ENCODE measurements at regions not wholly inside any gene's neighbourhood (a gene's known extent, or its start where the extent isn't known, plus 50 kb on each side); places are given as distances from the start of the nearest gene placed in this dataset.

DNA sequence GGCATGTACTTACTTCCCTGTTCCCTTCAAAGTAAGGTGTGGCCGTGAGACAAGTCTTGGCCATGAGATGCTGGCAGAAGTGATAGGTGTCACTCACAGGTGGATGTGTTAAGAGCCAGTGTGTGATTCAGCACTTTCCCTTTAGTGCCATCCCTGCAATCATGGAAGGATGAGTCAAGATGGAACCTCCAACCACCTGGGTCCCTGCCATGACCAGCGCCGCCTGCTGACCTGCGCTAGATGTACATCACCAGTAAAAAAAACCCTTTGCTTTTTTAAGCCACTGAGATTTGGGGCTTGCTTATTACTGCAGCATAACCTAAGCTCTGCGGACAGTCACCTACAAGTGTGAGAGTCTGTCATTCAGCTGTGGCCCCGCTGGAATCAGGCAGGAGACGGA is 71.7 kb downstream of the TOMM20 start:
- H3K9me3 ChIP-seq (ENCODE audit: insufficient read depth, low read depth, low read length) = no peaks in the 10 kb centered on the region
- Mint-ChIP-seq H3K27me3 (ENCODE audit: low read depth, unreplicated experiment) (no peaks in the 10 kb centered on the region), H3K4me3 (ENCODE audit: unreplicated experiment) (no peak overlapping the region), H3K9me3 (ENCODE audit: unreplicated experiment) (peaks cover 2% of the 10 kb centered on the region), H3K36me3 (ENCODE audit: low read depth, unreplicated experiment) (no peaks in the 10 kb centered on the region), H3K27ac (ENCODE audit: unreplicated experiment) (no peak overlapping the region), H3K4me1 (ENCODE audit: low read depth, unreplicated experiment) (peaks cover 8% of the 10 kb centered on the region)
- H3K27ac ChIP-seq (ENCODE audit: low read depth, low read length) = no peak overlapping the region
- H3K4me1 ChIP-seq (ENCODE audit: insufficient read depth, low read length) = no peaks in the 10 kb centered on the region
- no peak overlapping the region for H3K9ac ChIP-seq (ENCODE audit: low read length)
- no peaks in the 10 kb centered on the region for H4K20me1 ChIP-seq (ENCODE audit: insufficient read depth, low read length)
- no peaks in the 10 kb centered on the region for H3K79me2 ChIP-seq (ENCODE audit: insufficient read depth, low read length)
- FAIRE-seq = no peak
- no peak overlapping the region for H3K4me2 ChIP-seq (ENCODE audit: low read length)
- H3K4me3 ChIP-seq (ENCODE audit: insufficient read depth, low read depth, low read length) = no peak overlapping the region
- no peak for TF ChIP-seq EZH2 (IDR thresholded peaks at IDR 0.05; ENCODE audit: insufficient read depth, low read length)
- TF ChIP-seq, protein P1, sequence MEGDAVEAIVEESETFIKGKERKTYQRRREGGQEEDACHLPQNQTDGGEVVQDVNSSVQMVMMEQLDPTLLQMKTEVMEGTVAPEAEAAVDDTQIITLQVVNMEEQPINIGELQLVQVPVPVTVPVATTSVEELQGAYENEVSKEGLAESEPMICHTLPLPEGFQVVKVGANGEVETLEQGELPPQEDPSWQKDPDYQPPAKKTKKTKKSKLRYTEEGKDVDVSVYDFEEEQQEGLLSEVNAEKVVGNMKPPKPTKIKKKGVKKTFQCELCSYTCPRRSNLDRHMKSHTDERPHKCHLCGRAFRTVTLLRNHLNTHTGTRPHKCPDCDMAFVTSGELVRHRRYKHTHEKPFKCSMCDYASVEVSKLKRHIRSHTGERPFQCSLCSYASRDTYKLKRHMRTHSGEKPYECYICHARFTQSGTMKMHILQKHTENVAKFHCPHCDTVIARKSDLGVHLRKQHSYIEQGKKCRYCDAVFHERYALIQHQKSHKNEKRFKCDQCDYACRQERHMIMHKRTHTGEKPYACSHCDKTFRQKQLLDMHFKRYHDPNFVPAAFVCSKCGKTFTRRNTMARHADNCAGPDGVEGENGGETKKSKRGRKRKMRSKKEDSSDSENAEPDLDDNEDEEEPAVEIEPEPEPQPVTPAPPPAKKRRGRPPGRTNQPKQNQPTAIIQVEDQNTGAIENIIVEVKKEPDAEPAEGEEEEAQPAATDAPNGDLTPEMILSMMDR (IDR thresholded peaks at IDR 0.05; ENCODE audit: insufficient read depth, low read depth, low read length) = no peak
- H3K36me3 ChIP-seq (ENCODE audit: insufficient read depth, low read length) = no peaks in the 10 kb centered on the region
- DNase-seq (ENCODE audit: low read depth) = no peak
- H2AFZ ChIP-seq (ENCODE audit: low read depth, low read length) = no peak overlapping the region
- no peaks in the 10 kb centered on the region for H3K27me3 ChIP-seq (ENCODE audit: insufficient read depth, low read length)

DNA sequence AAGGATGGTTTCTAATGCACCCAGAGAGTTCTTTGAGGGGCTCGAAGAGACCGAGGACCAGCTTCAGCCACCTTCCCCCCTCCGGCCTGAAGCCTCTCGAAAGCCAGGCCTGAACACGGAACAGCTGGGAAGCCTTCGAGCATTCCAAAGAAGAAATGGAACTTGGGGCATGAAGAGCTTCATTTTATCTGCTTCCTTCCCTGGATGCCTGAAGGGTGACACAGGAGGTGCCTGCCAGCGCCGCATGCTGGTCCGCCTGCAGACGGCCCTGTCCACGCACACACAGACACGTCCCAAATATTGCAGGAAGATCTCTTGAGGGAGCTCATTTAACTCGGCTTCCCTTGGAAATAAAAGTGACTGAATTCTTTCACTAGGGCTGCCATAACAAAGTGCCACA is 73.7 kb downstream of the TOMM20 start:
- Mint-ChIP-seq H3K4me3 (ENCODE audit: unreplicated experiment) (no peak overlapping the region), H3K4me1 (ENCODE audit: low read depth, unreplicated experiment) (peaks cover 6% of the 10 kb centered on the region), H3K9me3 (ENCODE audit: unreplicated experiment) (peaks cover 2% of the 10 kb centered on the region), H3K36me3 (ENCODE audit: low read depth, unreplicated experiment) (no peaks in the 10 kb centered on the region), H3K27me3 (ENCODE audit: low read depth, unreplicated experiment) (no peaks in the 10 kb centered on the region), H3K27ac (ENCODE audit: unreplicated experiment) (no peak overlapping the region)
- Histone ChIP-seq H2AFZ (ENCODE audit: low read depth, low read length) (no peak overlapping the region), H3K36me3 (ENCODE audit: insufficient read depth, low read length) (no peaks in the 10 kb centered on the region), H3K4me1 (ENCODE audit: insufficient read depth, low read length) (peaks cover 5% of the 10 kb centered on the region), H3K4me3 (ENCODE audit: insufficient read depth, low read depth, low read length) (no peak overlapping the region), H3K4me2 (ENCODE audit: low read length) (no peak overlapping the region), H3K27me3 (ENCODE audit: insufficient read depth, low read length) (no peaks in the 10 kb centered on the region), H3K9ac (ENCODE audit: low read length) (no peak overlapping the region), H3K27ac (ENCODE audit: low read depth, low read length) (no peak overlapping the region), H3K9me3 (ENCODE audit: insufficient read depth, low read depth, low read length) (no peaks in the 10 kb centered on the region), H3K79me2 (ENCODE audit: insufficient read depth, low read length) (no peaks in the 10 kb centered on the region), H4K20me1 (ENCODE audit: insufficient read depth, low read length) (no peaks in the 10 kb centered on the region)
- DNase-seq (ENCODE audit: low read depth) = no peak
- TF ChIP-seq, protein P1 (IDR thresholded peaks at IDR 0.05; ENCODE audit: insufficient read depth, low read depth, low read length) = no peak
- no peak for TF ChIP-seq EZH2 (IDR thresholded peaks at IDR 0.05; ENCODE audit: insufficient read depth, low read length)
- no peak for FAIRE-seq

DNA sequence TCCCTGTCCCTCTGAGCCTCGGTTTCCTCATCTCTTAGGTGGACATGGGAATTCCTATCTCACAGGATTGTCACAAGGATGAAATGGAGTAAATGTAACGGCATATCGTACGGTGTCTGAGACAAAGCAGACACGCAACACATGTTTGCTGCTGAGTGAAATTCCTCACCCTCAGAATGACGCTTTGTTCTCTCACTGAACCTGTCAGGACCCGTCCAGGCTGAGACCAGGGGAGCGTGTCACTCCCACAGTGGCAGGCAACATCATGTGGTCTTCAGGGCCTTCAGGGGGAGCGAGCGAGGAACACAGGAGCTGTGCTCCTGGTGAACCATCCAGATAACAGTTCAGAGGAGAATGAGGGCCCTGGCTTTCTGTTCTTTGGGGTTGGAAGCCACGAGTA is 74.2 kb downstream of the TOMM20 start:
- Histone ChIP-seq H3K27me3 (ENCODE audit: insufficient read depth, low read length) (no peaks in the 10 kb centered on the region), H3K4me2 (ENCODE audit: low read length) (no peak overlapping the region), H4K20me1 (ENCODE audit: insufficient read depth, low read length) (no peaks in the 10 kb centered on the region), H3K27ac (ENCODE audit: low read depth, low read length) (no peak overlapping the region), H3K9me3 (ENCODE audit: insufficient read depth, low read depth, low read length) (no peaks in the 10 kb centered on the region), H3K4me1 (ENCODE audit: insufficient read depth, low read length) (peaks cover 10% of the 10 kb centered on the region), H2AFZ (ENCODE audit: low read depth, low read length) (no peak overlapping the region), H3K36me3 (ENCODE audit: insufficient read depth, low read length) (no peaks in the 10 kb centered on the region), H3K9ac (ENCODE audit: low read length) (no peak overlapping the region), H3K4me3 (ENCODE audit: insufficient read depth, low read depth, low read length) (no peak overlapping the region), H3K79me2 (ENCODE audit: insufficient read depth, low read length) (no peaks in the 10 kb centered on the region)
- H3K27me3 Mint-ChIP-seq (ENCODE audit: low read depth, unreplicated experiment) = no peaks in the 10 kb centered on the region
- H3K36me3 Mint-ChIP-seq (ENCODE audit: low read depth, unreplicated experiment) = no peaks in the 10 kb centered on the region
- FAIRE-seq = no peak
- peaks cover 2% of the 10 kb centered on the region for H3K9me3 Mint-ChIP-seq (ENCODE audit: unreplicated experiment)
- H3K4me1 Mint-ChIP-seq (ENCODE audit: low read depth, unreplicated experiment) = peaks cover 11% of the 10 kb centered on the region
- TF ChIP-seq, protein P1 (IDR thresholded peaks at IDR 0.05; ENCODE audit: insufficient read depth, low read depth, low read length) = no peak
- TF ChIP-seq EZH2 (IDR thresholded peaks at IDR 0.05; ENCODE audit: insufficient read depth, low read length) = no peak
- DNase-seq (ENCODE audit: low read depth) = no peak
- H3K27ac Mint-ChIP-seq (ENCODE audit: unreplicated experiment) = no peak overlapping the region
- no peak overlapping the region for H3K4me3 Mint-ChIP-seq (ENCODE audit: unreplicated experiment)

Data from astrocyte (in vitro differentiated cells and primary cell).